Breast epithelium (tissue), 3 donors: ENCODE measurements at regions not wholly inside any gene's neighbourhood (a gene's known extent, or its start where the extent isn't known, plus 50 kb on each side); places are given as distances from the start of the nearest gene placed in this dataset.

Experiments used
- CTCF ChIP-seq, 3 donors: fragments of 450-650 bp; IDR thresholded peaks; one replicate each; pipeline ENCODE4 v1.5.1; 2016 to 2017; ENCODE audit warnings: antibody characterized with exemption in 3 of 3, mild to moderate bottlenecking in 3 of 3, moderate library complexity in 3 of 3
- POLR2AphosphoS5 ChIP-seq, 3 donors: sonication (generic); formaldehyde crosslinking; IDR thresholded peaks; one replicate each; pipeline ENCODE4 v1.6.1; 2017; ENCODE audit warnings: antibody characterized with exemption in 3 of 3

- TF ChIP-seq CTCF (IDR thresholded peaks at IDR 0.05) (no peak), POLR2AphosphoS5 (IDR thresholded peaks at IDR 0.05) (no peak)
These were observed 175.7 kb upstream of the AUTS2 start for GRCh38 chr7:69422574-69422985.
